ENCODE measurements at regions not wholly inside any gene's neighbourhood (a gene's known extent, or its start where the extent isn't known, plus 50 kb on each side); places are given as distances from the start of the nearest gene placed in this dataset.

GRCh38 chr9:102845827-102846371 is 149.2 kb upstream of the CYLC2 start:
- no peak for TF ChIP-seq ATF3 (IDR thresholded peaks at IDR 0.05)
- no peak for TF ChIP-seq CTCF (IDR thresholded peaks at IDR 0.05; ENCODE audit: low read depth, low read length, missing input control)
- TF ChIP-seq YY1 (IDR thresholded peaks at IDR 0.05) = no peak
- no peak for TF ChIP-seq RAD21 (IDR thresholded peaks at IDR 0.05)
- TF ChIP-seq JUND (IDR thresholded peaks at IDR 0.05) = no peak
- no peak for TF ChIP-seq ZBTB33 (IDR thresholded peaks at IDR 0.05)
- TF ChIP-seq REST (IDR thresholded peaks at IDR 0.05) = no peak

All from liver (tissue), 3 donors.